H1 (cell line): ENCODE measurements at regions not wholly inside any gene's neighbourhood (a gene's known extent, or its start where the extent isn't known, plus 50 kb on each side); places are given as distances from the start of the nearest gene placed in this dataset.

Experiments
- TF ChIP-seq, protein P1 (sequence below): fragments of 300-600 bp; sonication (generic); IDR thresholded peaks from 2 replicates; pipeline ENCODE4 v1.7.1; 2012; ENCODE audit warnings: low read length, moderate library complexity, mild to moderate bottlenecking, inconsistent platforms; ENCODE audit not compliant: insufficient replicate concordance

GRCh38 chr6:45718871-45719270 lies 296.8 kb downstream of the CLIC5 start (continued):
- TF ChIP-seq, protein P1, sequence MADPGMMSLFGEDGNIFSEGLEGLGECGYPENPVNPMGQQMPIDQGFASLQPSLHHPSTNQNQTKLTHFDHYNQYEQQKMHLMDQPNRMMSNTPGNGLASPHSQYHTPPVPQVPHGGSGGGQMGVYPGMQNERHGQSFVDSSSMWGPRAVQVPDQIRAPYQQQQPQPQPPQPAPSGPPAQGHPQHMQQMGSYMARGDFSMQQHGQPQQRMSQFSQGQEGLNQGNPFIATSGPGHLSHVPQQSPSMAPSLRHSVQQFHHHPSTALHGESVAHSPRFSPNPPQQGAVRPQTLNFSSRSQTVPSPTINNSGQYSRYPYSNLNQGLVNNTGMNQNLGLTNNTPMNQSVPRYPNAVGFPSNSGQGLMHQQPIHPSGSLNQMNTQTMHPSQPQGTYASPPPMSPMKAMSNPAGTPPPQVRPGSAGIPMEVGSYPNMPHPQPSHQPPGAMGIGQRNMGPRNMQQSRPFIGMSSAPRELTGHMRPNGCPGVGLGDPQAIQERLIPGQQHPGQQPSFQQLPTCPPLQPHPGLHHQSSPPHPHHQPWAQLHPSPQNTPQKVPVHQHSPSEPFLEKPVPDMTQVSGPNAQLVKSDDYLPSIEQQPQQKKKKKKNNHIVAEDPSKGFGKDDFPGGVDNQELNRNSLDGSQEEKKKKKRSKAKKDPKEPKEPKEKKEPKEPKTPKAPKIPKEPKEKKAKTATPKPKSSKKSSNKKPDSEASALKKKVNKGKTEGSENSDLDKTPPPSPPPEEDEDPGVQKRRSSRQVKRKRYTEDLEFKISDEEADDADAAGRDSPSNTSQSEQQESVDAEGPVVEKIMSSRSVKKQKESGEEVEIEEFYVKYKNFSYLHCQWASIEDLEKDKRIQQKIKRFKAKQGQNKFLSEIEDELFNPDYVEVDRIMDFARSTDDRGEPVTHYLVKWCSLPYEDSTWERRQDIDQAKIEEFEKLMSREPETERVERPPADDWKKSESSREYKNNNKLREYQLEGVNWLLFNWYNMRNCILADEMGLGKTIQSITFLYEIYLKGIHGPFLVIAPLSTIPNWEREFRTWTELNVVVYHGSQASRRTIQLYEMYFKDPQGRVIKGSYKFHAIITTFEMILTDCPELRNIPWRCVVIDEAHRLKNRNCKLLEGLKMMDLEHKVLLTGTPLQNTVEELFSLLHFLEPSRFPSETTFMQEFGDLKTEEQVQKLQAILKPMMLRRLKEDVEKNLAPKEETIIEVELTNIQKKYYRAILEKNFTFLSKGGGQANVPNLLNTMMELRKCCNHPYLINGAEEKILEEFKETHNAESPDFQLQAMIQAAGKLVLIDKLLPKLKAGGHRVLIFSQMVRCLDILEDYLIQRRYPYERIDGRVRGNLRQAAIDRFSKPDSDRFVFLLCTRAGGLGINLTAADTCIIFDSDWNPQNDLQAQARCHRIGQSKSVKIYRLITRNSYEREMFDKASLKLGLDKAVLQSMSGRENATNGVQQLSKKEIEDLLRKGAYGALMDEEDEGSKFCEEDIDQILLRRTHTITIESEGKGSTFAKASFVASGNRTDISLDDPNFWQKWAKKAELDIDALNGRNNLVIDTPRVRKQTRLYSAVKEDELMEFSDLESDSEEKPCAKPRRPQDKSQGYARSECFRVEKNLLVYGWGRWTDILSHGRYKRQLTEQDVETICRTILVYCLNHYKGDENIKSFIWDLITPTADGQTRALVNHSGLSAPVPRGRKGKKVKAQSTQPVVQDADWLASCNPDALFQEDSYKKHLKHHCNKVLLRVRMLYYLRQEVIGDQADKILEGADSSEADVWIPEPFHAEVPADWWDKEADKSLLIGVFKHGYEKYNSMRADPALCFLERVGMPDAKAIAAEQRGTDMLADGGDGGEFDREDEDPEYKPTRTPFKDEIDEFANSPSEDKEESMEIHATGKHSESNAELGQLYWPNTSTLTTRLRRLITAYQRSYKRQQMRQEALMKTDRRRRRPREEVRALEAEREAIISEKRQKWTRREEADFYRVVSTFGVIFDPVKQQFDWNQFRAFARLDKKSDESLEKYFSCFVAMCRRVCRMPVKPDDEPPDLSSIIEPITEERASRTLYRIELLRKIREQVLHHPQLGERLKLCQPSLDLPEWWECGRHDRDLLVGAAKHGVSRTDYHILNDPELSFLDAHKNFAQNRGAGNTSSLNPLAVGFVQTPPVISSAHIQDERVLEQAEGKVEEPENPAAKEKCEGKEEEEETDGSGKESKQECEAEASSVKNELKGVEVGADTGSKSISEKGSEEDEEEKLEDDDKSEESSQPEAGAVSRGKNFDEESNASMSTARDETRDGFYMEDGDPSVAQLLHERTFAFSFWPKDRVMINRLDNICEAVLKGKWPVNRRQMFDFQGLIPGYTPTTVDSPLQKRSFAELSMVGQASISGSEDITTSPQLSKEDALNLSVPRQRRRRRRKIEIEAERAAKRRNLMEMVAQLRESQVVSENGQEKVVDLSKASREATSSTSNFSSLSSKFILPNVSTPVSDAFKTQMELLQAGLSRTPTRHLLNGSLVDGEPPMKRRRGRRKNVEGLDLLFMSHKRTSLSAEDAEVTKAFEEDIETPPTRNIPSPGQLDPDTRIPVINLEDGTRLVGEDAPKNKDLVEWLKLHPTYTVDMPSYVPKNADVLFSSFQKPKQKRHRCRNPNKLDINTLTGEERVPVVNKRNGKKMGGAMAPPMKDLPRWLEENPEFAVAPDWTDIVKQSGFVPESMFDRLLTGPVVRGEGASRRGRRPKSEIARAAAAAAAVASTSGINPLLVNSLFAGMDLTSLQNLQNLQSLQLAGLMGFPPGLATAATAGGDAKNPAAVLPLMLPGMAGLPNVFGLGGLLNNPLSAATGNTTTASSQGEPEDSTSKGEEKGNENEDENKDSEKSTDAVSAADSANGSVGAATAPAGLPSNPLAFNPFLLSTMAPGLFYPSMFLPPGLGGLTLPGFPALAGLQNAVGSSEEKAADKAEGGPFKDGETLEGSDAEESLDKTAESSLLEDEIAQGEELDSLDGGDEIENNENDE = no peak
